ENCODE measurements at regions not wholly inside any gene's neighbourhood (a gene's known extent, or its start where the extent isn't known, plus 50 kb on each side); places are given as distances from the start of the nearest gene placed in this dataset.

GRCh38 chr4:145234091-145234706 lies 53.8 kb upstream of the OTUD4 start:
- Histone ChIP-seq H3K9ac (ENCODE audit: low read length) (peak overlapping the region; percentile 17), H3K4me1 (ENCODE audit: control insufficient read depth, insufficient read depth, low read depth, low read length) (peaks cover 1% of the 10 kb centered on the region), H2AFZ (ENCODE audit: low read depth, low read length) (no peak overlapping the region), H3K27me3 (ENCODE audit: control insufficient read depth in 1 of 2, insufficient read depth in 1 of 2, low read length in 2 of 2) (no peaks in the 10 kb centered on the region), H2BK15ac (ENCODE audit: low read depth, poor library complexity, severe bottlenecking) (no peak overlapping the region), H3K23ac (ENCODE audit: low read length in 2 of 2) (no peak overlapping the region), H3K14ac (ENCODE audit: low read length in 2 of 2) (no peak overlapping the region), H3K36me3 (ENCODE audit: control insufficient read depth in 1 of 2, insufficient read depth in 2 of 2, low read depth in 1 of 2, low read length in 2 of 2) (no peaks in the 10 kb centered on the region), H2BK5ac (ENCODE audit: low read depth, low read length, poor library complexity, severe bottlenecking) (no peak overlapping the region), H3K79me1 (replicated peaks; ENCODE audit: low read length, poor library complexity, severe bottlenecking) (no peaks in the 10 kb centered on the region), H3K18ac (ENCODE audit: low read depth in 1 of 2, low read length in 2 of 2) (no peak overlapping the region), H2AK5ac (ENCODE audit: low read length, severe bottlenecking) (no peak overlapping the region), H3K9me3 (ENCODE audit: control insufficient read depth, low read length) (no peaks in the 10 kb centered on the region), H3K27ac (ENCODE audit: low read length, poor library complexity, severe bottlenecking) (no peak overlapping the region), H4K91ac (ENCODE audit: low read length) (no peak overlapping the region), H3K4me3 (ENCODE audit: insufficient read depth in 1 of 2, low read depth in 1 of 2, low read length in 2 of 2) (no peak overlapping the region), H4K8ac (ENCODE audit: low read length) (no peak overlapping the region), H3K4ac (ENCODE audit: low read depth in 1 of 2, low read length in 2 of 2) (no peak overlapping the region), H2BK12ac (ENCODE audit: low read length in 2 of 2) (no peak overlapping the region), H3K4me2 (ENCODE audit: low read length, poor library complexity, severe bottlenecking) (no peak overlapping the region), H2BK120ac (ENCODE audit: low read depth, low read length) (no peak overlapping the region)
- peak; percentile 72 for DNase-seq
- WGBS: no CpG with 5 or more reads among the region's 1 CpG

GRCh38 chr4:145231906-145232700 lies 51.7 kb upstream of the OTUD4 start:
- Histone ChIP-seq H3K4me2 (ENCODE audit: low read length, poor library complexity, severe bottlenecking) (no peak overlapping the region), H3K23ac (ENCODE audit: low read length in 2 of 2) (no peak overlapping the region), H2BK120ac (ENCODE audit: low read depth, low read length) (no peak overlapping the region), H3K27me3 (ENCODE audit: control insufficient read depth in 1 of 2, insufficient read depth in 1 of 2, low read length in 2 of 2) (no peaks in the 10 kb centered on the region), H3K9me3 (ENCODE audit: control insufficient read depth, low read length) (peaks cover 6% of the 10 kb centered on the region), H3K18ac (ENCODE audit: low read depth in 1 of 2, low read length in 2 of 2) (no peak overlapping the region), H3K9ac (ENCODE audit: low read length) (no peak overlapping the region), H3K27ac (ENCODE audit: low read length, poor library complexity, severe bottlenecking) (no peak overlapping the region), H3K36me3 (ENCODE audit: control insufficient read depth in 1 of 2, insufficient read depth in 2 of 2, low read depth in 1 of 2, low read length in 2 of 2) (no peaks in the 10 kb centered on the region), H2BK15ac (ENCODE audit: low read depth, poor library complexity, severe bottlenecking) (no peak overlapping the region), H3K4me1 (ENCODE audit: control insufficient read depth, insufficient read depth, low read depth, low read length) (peaks cover 1% of the 10 kb centered on the region), H2AK5ac (ENCODE audit: low read length, severe bottlenecking) (no peak overlapping the region), H2AFZ (ENCODE audit: low read depth, low read length) (no peak overlapping the region), H4K8ac (ENCODE audit: low read length) (no peak overlapping the region), H3K4me3 (ENCODE audit: insufficient read depth in 1 of 2, low read depth in 1 of 2, low read length in 2 of 2) (peak overlapping the region in 1 of 2 experiments; percentile 25), H2BK5ac (ENCODE audit: low read depth, low read length, poor library complexity, severe bottlenecking) (no peak overlapping the region), H4K91ac (ENCODE audit: low read length) (no peak overlapping the region), H3K79me1 (replicated peaks; ENCODE audit: low read length, poor library complexity, severe bottlenecking) (no peaks in the 10 kb centered on the region), H3K4ac (ENCODE audit: low read depth in 1 of 2, low read length in 2 of 2) (no peak overlapping the region), H2BK12ac (ENCODE audit: low read length in 2 of 2) (no peak overlapping the region), H3K14ac (ENCODE audit: low read length in 2 of 2) (no peak overlapping the region)
- no peak for DNase-seq
- WGBS: 92% methylated on average over 8 of the region's 8 CpGs

- no peak overlapping the region for H2BK15ac ChIP-seq (ENCODE audit: low read depth, poor library complexity, severe bottlenecking)
- H3K79me1 ChIP-seq (replicated peaks; ENCODE audit: low read length, poor library complexity, severe bottlenecking): no peaks in the 10 kb centered on the region
- H3K14ac ChIP-seq (ENCODE audit: low read length in 2 of 2): no peak overlapping the region
- H3K27me3 ChIP-seq (ENCODE audit: control insufficient read depth in 1 of 2, insufficient read depth in 1 of 2, low read length in 2 of 2): no peaks in the 10 kb centered on the region
- WGBS: 100% methylated on average over 1 of the region's 2 CpGs
- H3K4me2 ChIP-seq (ENCODE audit: low read length, poor library complexity, severe bottlenecking): no peak overlapping the region
- H2BK120ac ChIP-seq (ENCODE audit: low read depth, low read length): no peak overlapping the region
- H3K36me3 ChIP-seq (ENCODE audit: control insufficient read depth in 1 of 2, insufficient read depth in 2 of 2, low read depth in 1 of 2, low read length in 2 of 2): no peaks in the 10 kb centered on the region
- peak overlapping the region; percentile 21 for H3K9ac ChIP-seq (ENCODE audit: low read length)
- peaks cover 1% of the 10 kb centered on the region for H3K4me1 ChIP-seq (ENCODE audit: control insufficient read depth, insufficient read depth, low read depth, low read length)
- no peak overlapping the region for H2AFZ ChIP-seq (ENCODE audit: low read depth, low read length)
- no peak overlapping the region for H4K91ac ChIP-seq (ENCODE audit: low read length)
- no peak overlapping the region for H2AK5ac ChIP-seq (ENCODE audit: low read length, severe bottlenecking)
- no peak for DNase-seq
- no peak overlapping the region for H2BK12ac ChIP-seq (ENCODE audit: low read length in 2 of 2)
- no peak overlapping the region for H4K8ac ChIP-seq (ENCODE audit: low read length)
- H3K23ac ChIP-seq (ENCODE audit: low read length in 2 of 2): no peak overlapping the region
- H3K18ac ChIP-seq (ENCODE audit: low read depth in 1 of 2, low read length in 2 of 2): no peak overlapping the region
- no peak overlapping the region for H3K27ac ChIP-seq (ENCODE audit: low read length, poor library complexity, severe bottlenecking)
- no peak overlapping the region for H3K4ac ChIP-seq (ENCODE audit: low read depth in 1 of 2, low read length in 2 of 2)
- H2BK5ac ChIP-seq (ENCODE audit: low read depth, low read length, poor library complexity, severe bottlenecking): no peak overlapping the region
- H3K4me3 ChIP-seq (ENCODE audit: insufficient read depth in 1 of 2, low read depth in 1 of 2, low read length in 2 of 2): peak overlapping the region in 1 of 2 experiments; percentile 30
- H3K9me3 ChIP-seq (ENCODE audit: control insufficient read depth, low read length): peaks cover 6% of the 10 kb centered on the region
These were observed 50.3 kb upstream of the OTUD4 start for GRCh38 chr4:145230726-145231125.
